ENCODE measurements at regions not wholly inside any gene's neighbourhood (a gene's known extent, or its start where the extent isn't known, plus 50 kb on each side); places are given as distances from the start of the nearest gene placed in this dataset.
"Not testable (repeated sequence)": the region's sequence is repeated elsewhere in the genome, so short reads cannot be mapped to it uniquely, and the experiment has no call there.

- not testable (repeated sequence) for DNase-seq (ENCODE audit: low read depth in 1 of 2, low spot score in 1 of 2)
These were observed 69.1 kb downstream of the ZNF518B start for GRCh38 chr4:10388146-10388545.

- DNase-seq (ENCODE audit: low read depth in 1 of 2, low spot score in 1 of 2): no peak
These were observed 71.2 kb downstream of the ZNF518B start for GRCh38 chr4:10385994-10386394.

GRCh38 chr4:10384974-10385373 is 72.3 kb downstream of the ZNF518B start:
- DNase-seq (ENCODE audit: low read depth in 1 of 2, low spot score in 1 of 2): no peak

- no peak for DNase-seq (ENCODE audit: low read depth in 1 of 2, low spot score in 1 of 2)
These were observed 73.8 kb downstream of the ZNF518B start for GRCh38 chr4:10383417-10383816.

GRCh38 chr4:10382171-10382570 is 75.1 kb downstream of the ZNF518B start:
- DNase-seq (ENCODE audit: low read depth in 1 of 2, low spot score in 1 of 2): not testable (repeated sequence)

- no peak for DNase-seq (ENCODE audit: low read depth in 1 of 2, low spot score in 1 of 2)
These were observed 76.1 kb downstream of the ZNF518B start for GRCh38 chr4:10381146-10381545.

GRCh38 chr4:10380735-10381134 is 76.5 kb downstream of the ZNF518B start:
- DNase-seq (ENCODE audit: low read depth in 1 of 2, low spot score in 1 of 2): no peak

- DNase-seq (ENCODE audit: low read depth in 1 of 2, low spot score in 1 of 2): no peak
These were observed 85.3 kb downstream of the ZNF518B start for GRCh38 chr4:10371869-10372471.

GRCh38 chr4:10371121-10371520 is 86.1 kb downstream of the ZNF518B start:
- DNase-seq (ENCODE audit: low read depth in 1 of 2, low spot score in 1 of 2): no peak

GRCh38 chr4:10369517-10369916 is 87.7 kb downstream of the ZNF518B start:
- no peak for DNase-seq (ENCODE audit: low read depth in 1 of 2, low spot score in 1 of 2)

- no peak for DNase-seq (ENCODE audit: low read depth in 1 of 2, low spot score in 1 of 2)
These were observed 90.6 kb downstream of the ZNF518B start for GRCh38 chr4:10366628-10367027.

GRCh38 chr4:10364194-10364593 is 93.0 kb downstream of the ZNF518B start:
- DNase-seq (ENCODE audit: low read depth in 1 of 2, low spot score in 1 of 2): no peak

- no peak for DNase-seq (ENCODE audit: low read depth in 1 of 2, low spot score in 1 of 2)
These were observed 102.5 kb downstream of the ZNF518B start for GRCh38 chr4:10354746-10355145.

GRCh38 chr4:10354225-10354624 is 103.0 kb downstream of the ZNF518B start:
- DNase-seq (ENCODE audit: low read depth in 1 of 2, low spot score in 1 of 2): no peak

GRCh38 chr4:10353110-10353509 is 104.1 kb downstream of the ZNF518B start:
- no peak for DNase-seq (ENCODE audit: low read depth in 1 of 2, low spot score in 1 of 2)

GRCh38 chr4:10348241-10348640 is 109.0 kb downstream of the ZNF518B start:
- no peak for DNase-seq (ENCODE audit: low read depth in 1 of 2, low spot score in 1 of 2)

- DNase-seq (ENCODE audit: low read depth in 1 of 2, low spot score in 1 of 2): no peak
These were observed 109.4 kb downstream of the ZNF518B start for GRCh38 chr4:10347815-10348214.

- no peak for DNase-seq (ENCODE audit: low read depth in 1 of 2, low spot score in 1 of 2)
These were observed 109.9 kb downstream of the ZNF518B start for GRCh38 chr4:10347281-10347795.

- DNase-seq (ENCODE audit: low read depth in 1 of 2, low spot score in 1 of 2): no peak
These were observed 111.2 kb downstream of the ZNF518B start for GRCh38 chr4:10346023-10346422.

- DNase-seq (ENCODE audit: low read depth in 1 of 2, low spot score in 1 of 2): no peak
These were observed 111.8 kb downstream of the ZNF518B start for GRCh38 chr4:10345381-10345784.

- no peak for DNase-seq (ENCODE audit: low read depth in 1 of 2, low spot score in 1 of 2)
These were observed 112.4 kb downstream of the ZNF518B start for GRCh38 chr4:10344824-10345223.

GRCh38 chr4:10343656-10344055 is 113.6 kb downstream of the ZNF518B start:
- DNase-seq (ENCODE audit: low read depth in 1 of 2, low spot score in 1 of 2): no peak

GRCh38 chr4:10342866-10343265 is 114.4 kb downstream of the ZNF518B start:
- DNase-seq (ENCODE audit: low read depth in 1 of 2, low spot score in 1 of 2): no peak
